IMR-90 (cell line): ENCODE measurements at regions not wholly inside any gene's neighbourhood (a gene's known extent, or its start where the extent isn't known, plus 50 kb on each side); places are given as distances from the start of the nearest gene placed in this dataset.

Source experiments
- ATAC-seq: fragments of 200-7000 bp; cut with Tn5 transposase; 2 replicates; pipeline ENCODE4 v1.9.1; 2020; ENCODE audit warnings: low read depth, mild to moderate bottlenecking, moderate library complexity
- BruUV-seq: library from RNA; stranded (reverse); fragments of 400-500 nt; replicated peaks from 2 replicates; lab custom pipeline; 2021; lab: Mats Ljungman, UMichigan
- CTCF ChIA-PET: fragments of 300-600 bp; formaldehyde crosslinking; extraction: SDS; loops from one replicate; lab custom pipeline; 2021; ENCODE audit warnings: antibody characterized with exemption; lab: Yijun Ruan, JAX
- POLR2A ChIA-PET: fragments of 300-600 bp; sonication (Branson Sonifier 250); formaldehyde crosslinking; loops from one replicate; lab custom pipeline; 2022; ENCODE audit warnings: antibody characterized with exemption; ENCODE audit not compliant: unreplicated experiment; lab: Charles Lee
- DNase-seq: peaks from one replicate; pipeline ENCODE4 v3.0.0; 2013
- H2AFZ ChIP-seq: replicated peaks from 2 replicates; pipeline ENCODE3; 2013; ENCODE audit warnings: low read length, mild to moderate bottlenecking; ENCODE audit not compliant: poor library complexity
- H2AK5ac ChIP-seq: 2 replicates; pipeline ENCODE4 v1.6.1; 2013; ENCODE audit warnings: low read depth, low read length, inconsistent platforms
- H2AK9ac ChIP-seq: replicated peaks from 2 replicates; pipeline ENCODE3; 2013; ENCODE audit warnings: mild to moderate bottlenecking, low read depth, low read length, moderate library complexity; ENCODE audit not compliant: poor library complexity
- H2BK120ac ChIP-seq: 2 replicates; pipeline ENCODE4 v1.6.1; 2013; ENCODE audit warnings: low read depth, low read length, inconsistent platforms
- H2BK15ac ChIP-seq: 3 replicates; pipeline ENCODE4 v1.6.1; 2013; ENCODE audit warnings: low read depth, low read length, inconsistent platforms
- H2BK20ac ChIP-seq: 2 replicates; pipeline ENCODE4 v1.6.1; 2013; ENCODE audit warnings: low read depth, mild to moderate bottlenecking, inconsistent platforms, low read length, moderate library complexity
- H2BK5ac ChIP-seq: 2 replicates; pipeline ENCODE4 v1.6.1; 2013; ENCODE audit warnings: mild to moderate bottlenecking, low read depth, low read length, inconsistent platforms; ENCODE audit not compliant: poor library complexity, severe bottlenecking
- H3K14ac ChIP-seq: replicated peaks from 2 replicates; pipeline ENCODE4 v1.6.1; 2013; ENCODE audit warnings: low read depth, low read length, inconsistent platforms
- H3K18ac ChIP-seq: 2 replicates; pipeline ENCODE4 v1.6.1; 2013; ENCODE audit warnings: low read depth, low read length, control low read depth
- H3K23ac ChIP-seq: 2 replicates; pipeline ENCODE4 v1.6.1; 2013; ENCODE audit warnings: low read depth, low read length, inconsistent platforms
- H3K27ac ChIP-seq: 2 replicates; pipeline ENCODE4 v1.5.1; 2013; ENCODE audit warnings: mild to moderate bottlenecking, control low read depth, low read length; ENCODE audit not compliant: insufficient read depth
- H3K27me3 ChIP-seq: 2 replicates; pipeline ENCODE4 v1.6.1; 2013; ENCODE audit warnings: low read length; ENCODE audit not compliant: control insufficient read depth, insufficient read depth
- H3K36me3 ChIP-seq: 2 replicates; pipeline ENCODE4 v1.6.1; 2013; ENCODE audit warnings: low read length, mixed read lengths; ENCODE audit not compliant: control insufficient read depth, insufficient read depth
- H3K4ac ChIP-seq: 2 replicates; pipeline ENCODE4 v1.6.1; 2013; ENCODE audit warnings: low read depth, low read length, inconsistent platforms
- H3K4me1 ChIP-seq: 2 replicates; pipeline ENCODE4 v1.6.1; 2013; ENCODE audit warnings: low read length, mixed read lengths; ENCODE audit not compliant: control insufficient read depth, insufficient read depth
- H3K4me2 ChIP-seq: 2 replicates; pipeline ENCODE4 v1.6.1; 2013; ENCODE audit warnings: low read depth, mild to moderate bottlenecking, control low read depth, low read length, moderate library complexity
- H3K4me3 ChIP-seq: 2 replicates; pipeline ENCODE4 v1.5.1; 2013; ENCODE audit warnings: low read depth, mild to moderate bottlenecking, control low read depth, low read length, moderate library complexity; ENCODE audit not compliant: insufficient read depth
- H3K56ac ChIP-seq: 2 replicates; pipeline ENCODE4 v1.6.1; 2013; ENCODE audit warnings: low read length, inconsistent platforms; ENCODE audit not compliant: insufficient read depth; ENCODE audit errors: extremely low read depth
- H3K79me1 ChIP-seq, 2 experiments: 2 replicates each; pipeline ENCODE4 v1.6.1; 2013; ENCODE audit warnings: low read length in 2 of 2, inconsistent platforms in 1 of 2, low read depth in 1 of 2
- H3K9ac ChIP-seq: 2 replicates; pipeline ENCODE4 v1.6.1; 2013; ENCODE audit warnings: low read depth, low read length, control low read depth
- H3K9me1 ChIP-seq: 2 replicates; pipeline ENCODE4 v1.6.1; 2013; ENCODE audit warnings: low read length, inconsistent platforms; ENCODE audit not compliant: insufficient read depth
- H3K9me3 ChIP-seq: 2 replicates; pipeline ENCODE4 v1.6.1; 2013; ENCODE audit warnings: low read length; ENCODE audit not compliant: control insufficient read depth, insufficient read depth
- H4K20me1 ChIP-seq: 2 replicates; pipeline ENCODE4 v1.6.1; 2013; ENCODE audit warnings: low read length, inconsistent platforms; ENCODE audit not compliant: insufficient read depth
- H4K5ac ChIP-seq: 2 replicates; pipeline ENCODE4 v1.6.1; 2013; ENCODE audit warnings: mild to moderate bottlenecking, low read depth, low read length, control low read depth
- H4K8ac ChIP-seq, 2 experiments: 2 replicates each; pipeline ENCODE4 v1.6.1; 2013; ENCODE audit warnings: low read depth in 2 of 2, low read length in 2 of 2, control low read depth in 1 of 2, inconsistent platforms in 1 of 2
- H4K91ac ChIP-seq: 2 replicates; pipeline ENCODE4 v1.6.1; 2013; ENCODE audit warnings: low read depth, low read length, inconsistent platforms; ENCODE audit not compliant: insufficient read depth
- BHLHE40 ChIP-seq: fragments of 150-350 bp; IDR thresholded peaks from 2 replicates; pipeline ENCODE4 v1.6.1; 2016; ENCODE audit warnings: mild to moderate bottlenecking, low read depth, low read length
- CEBPB ChIP-seq: IDR thresholded peaks from 2 replicates; pipeline ENCODE4 v1.6.1; 2012; ENCODE audit warnings: low read depth, low read length, improper control_type of control experiment
- CHD1 ChIP-seq: IDR thresholded peaks from 2 replicates; pipeline ENCODE4 v1.6.1; 2012; ENCODE audit warnings: low read depth, low read length, improper control_type of control experiment
- CTCF ChIP-seq: conservative IDR thresholded peaks from 2 replicates; pipeline ENCODE4 v1.5.1; 2012; ENCODE audit warnings: mild to moderate bottlenecking, low read depth, low read length, improper control_type of control experiment
- ELK1 ChIP-seq: fragments of 150-350 bp; IDR thresholded peaks from 2 replicates; pipeline ENCODE4 v1.6.1; 2016; ENCODE audit warnings: low read depth, mild to moderate bottlenecking, low read length, moderate library complexity, borderline replicate concordance
- MAFK ChIP-seq: IDR thresholded peaks from 2 replicates; pipeline ENCODE4 v1.6.1; 2012; ENCODE audit warnings: low read depth, low read length, improper control_type of control experiment
- MAZ ChIP-seq: IDR thresholded peaks from 2 replicates; pipeline ENCODE4 v1.6.1; 2012; ENCODE audit warnings: low read depth, mild to moderate bottlenecking, low read length, improper control_type of control experiment, moderate library complexity, borderline replicate concordance
- MXI1 ChIP-seq: IDR thresholded peaks from 2 replicates; pipeline ENCODE4 v1.6.1; 2012; ENCODE audit warnings: low read depth, mild to moderate bottlenecking, low read length, moderate library complexity, borderline replicate concordance
- NFE2L2 ChIP-seq: fragments of 150-350 bp; IDR thresholded peaks from 2 replicates; pipeline ENCODE4 v1.6.1; 2016; ENCODE audit warnings: low read depth, mild to moderate bottlenecking, low read length
- POLR2A ChIP-seq: IDR thresholded peaks from 2 replicates; pipeline ENCODE4 v1.6.1; 2012; ENCODE audit warnings: mild to moderate bottlenecking, low read depth, low read length
- RAD21 ChIP-seq: IDR thresholded peaks from 2 replicates; pipeline ENCODE4 v1.6.1; 2012; ENCODE audit warnings: low read length, improper control_type of control experiment
- RCOR1 ChIP-seq: IDR thresholded peaks from 2 replicates; pipeline ENCODE4 v1.6.1; 2012; ENCODE audit warnings: mild to moderate bottlenecking, low read length, improper control_type of control experiment; ENCODE audit not compliant: insufficient replicate concordance
- RFX5 ChIP-seq: IDR thresholded peaks from 2 replicates; pipeline ENCODE4 v1.8.0; 2012; ENCODE audit warnings: low read depth, mild to moderate bottlenecking, low read length, moderate library complexity
- SMC3 ChIP-seq: fragments of 150-350 bp; IDR thresholded peaks from 2 replicates; pipeline ENCODE4 v1.6.1; 2016; ENCODE audit warnings: low read depth, mild to moderate bottlenecking, antibody characterized with exemption, low read length, moderate library complexity
- USF2 ChIP-seq: fragments of 150-350 bp; IDR thresholded peaks from 2 replicates; pipeline ENCODE4 v1.6.1; 2017; ENCODE audit warnings: mild to moderate bottlenecking, antibody characterized with exemption, low read length, low read depth
- WGBS, 2 experiments: methylation state at CpG; one replicate each; pipeline versions ENCODE4 v1.1.5 to v1.1.7; 2013; ENCODE audit warnings: missing lambda C conversion rate in 2 of 2; ENCODE audit not compliant: insufficient read length in 1 of 2; ENCODE audit errors: extremely low coverage in 2 of 2; 5-methylcytosine and 5-hydroxymethylcytosine counted together
- dilution Hi-C: fragments of 300-500 bp; cut with HindIII; formaldehyde crosslinking; loops from one replicate; pipeline ENCODE4 v1.14.3; 2018; ENCODE audit warnings: low sequenced_read_pairs; ENCODE audit not compliant: unreplicated experiment
- in situ Hi-C: fragments of 300-500 bp; cut with MboI; formaldehyde crosslinking; loops from 3 replicates; pipeline ENCODE4 v1.14.3; 2019; ENCODE audit warnings: low sequenced_read_pairs, inconsistent platforms, mixed read lengths
- intact Hi-C: fragments of 100-400 bp; cut with micrococcal nuclease; formaldehyde crosslinking; loops from 2 replicates; pipeline ENCODE4 v1.10.0; 2022

- in situ Hi-C loops (no loop called here), intact Hi-C loops (no loop called here), dilution Hi-C loops (no loop called here)
- Histone ChIP-seq H3K4me2 (peak overlapping the region; percentile 15; the same call in 1 of the 2 replicates), H4K8ac (no peak overlapping the region), H3K36me3 (no peaks in the 10 kb centered on the region), H3K14ac (no peak overlapping the region), H3K9ac (no peak overlapping the region), H2AK5ac (no peak overlapping the region), H2BK20ac (no peak overlapping the region), H3K27me3 (no peaks in the 10 kb centered on the region), H3K4me1 (no peaks in the 10 kb centered on the region), H2BK120ac (no peak overlapping the region), H2BK5ac (no peak overlapping the region), H2BK15ac (no peak overlapping the region), H3K18ac (no peak overlapping the region; the same call in 1 of the 2 replicates), H4K20me1 (no peaks in the 10 kb centered on the region), H3K4ac (no peak overlapping the region), H3K23ac (no peak overlapping the region), H4K91ac (no peak overlapping the region), H3K27ac (no peak overlapping the region), H3K56ac (no peak overlapping the region), H3K9me3 (no peaks in the 10 kb centered on the region), H4K5ac (peak overlapping the region; percentile 63; the same call in 1 of the 2 replicates), H3K79me1 (no peaks in the 10 kb centered on the region), H3K4me3 (no peak overlapping the region), H2AK9ac (no peak overlapping the region), H3K9me1 (no peaks in the 10 kb centered on the region), H2AFZ (no peak overlapping the region)
- no TSS peak for BruUV-seq
- DNase-seq = peak; percentile 24
- POLR2A ChIA-PET = no interaction called here
- CTCF ChIA-PET = no interaction called here
- 0% methylated on average over 1 of the region's 4 CpGs; no CpG with 5 or more reads in 1 of the 2 experiments for WGBS, 2 experiments
- no peak; the same call in 1 of the 2 replicates for ATAC-seq
- no peak for TF ChIP-seq MAZ
- no peak for TF ChIP-seq MAFK
- no peak for TF ChIP-seq USF2
- TF ChIP-seq POLR2A = no peak
- TF ChIP-seq MXI1 = no peak
- TF ChIP-seq RAD21 = no peak
- TF ChIP-seq RFX5 = no peak
- no peak for TF ChIP-seq NFE2L2
- no peak for TF ChIP-seq CHD1
- TF ChIP-seq CTCF = no peak
- no peak for TF ChIP-seq RCOR1
- no peak for TF ChIP-seq ELK1
- TF ChIP-seq SMC3 = no peak
- no peak for TF ChIP-seq BHLHE40
- TF ChIP-seq CEBPB = no peak
Observed at GRCh38 chr5:117652036-117652957, 1077.7 kb upstream of the SEMA6A start.
